ENCODE measurements at regions not wholly inside any gene's neighbourhood (a gene's known extent, or its start where the extent isn't known, plus 50 kb on each side); places are given as distances from the start of the nearest gene placed in this dataset.

- no peak for TF ChIP-seq CREB3L1 (IDR thresholded peaks at IDR 0.05; ENCODE audit: borderline replicate concordance, low read depth)
- TF ChIP-seq ZNF444 (CRISPR knock-in tag; IDR thresholded peaks at IDR 0.05), result no peak
- TF ChIP-seq HNRNPK (IDR thresholded peaks at IDR 0.05; ENCODE audit: low read depth, low read length, poor library complexity, severe bottlenecking), result no peak
- no peak for TF ChIP-seq SRSF1 (IDR thresholded peaks at IDR 0.05; ENCODE audit: low read depth, low read length)
- TF ChIP-seq ZNF699 (CRISPR knock-in tag; IDR thresholded peaks at IDR 0.05; ENCODE audit: insufficient replicate concordance), result no peak
- no peak for TF ChIP-seq U2AF1 (optimal IDR thresholded peaks at IDR 0.05; ENCODE audit: low read depth, low read length)
- TF ChIP-seq VEZF1 (CRISPR knock-in tag; IDR thresholded peaks at IDR 0.05), result no peak
These were observed 148.6 kb downstream of the TRIM29 start (continued) for GRCh38 chr11:119989159-119989821.

All from K562 (cell line).